Endodermal cell (in vitro differentiated cells): ENCODE measurements at regions not wholly inside any gene's neighbourhood (a gene's known extent, or its start where the extent isn't known, plus 50 kb on each side); places are given as distances from the start of the nearest gene placed in this dataset.

ENCODE experiments used
- DNase-seq: peaks from one replicate; pipeline ENCODE4 v3.0.0-alpha.2; 2017
- H3K27ac ChIP-seq: 2 replicates; pipeline ENCODE4 v1.5.1; 2013; ENCODE audit warnings: mild to moderate bottlenecking, low read depth, low read length, moderate library complexity
- H3K27me3 ChIP-seq: 2 replicates; pipeline ENCODE4 v1.6.1; 2013; ENCODE audit warnings: mild to moderate bottlenecking, low read length, moderate library complexity; ENCODE audit not compliant: insufficient read depth, control insufficient read depth, poor library complexity, severe bottlenecking
- H3K36me3 ChIP-seq: 2 replicates; pipeline ENCODE4 v1.7.0; 2013; ENCODE audit warnings: mild to moderate bottlenecking, low read length, moderate library complexity; ENCODE audit not compliant: control insufficient read depth, insufficient read depth
- H3K4me1 ChIP-seq: one replicate; pipeline ENCODE4 v1.7.0; 2013; ENCODE audit warnings: low read length; ENCODE audit not compliant: control insufficient read depth, insufficient read depth
- H3K4me3 ChIP-seq: 2 replicates; pipeline ENCODE4 v1.5.1; 2013; ENCODE audit warnings: mild to moderate bottlenecking, low read length, moderate library complexity
- H3K9ac ChIP-seq: 2 replicates; pipeline ENCODE4 v1.6.1; 2013; ENCODE audit warnings: mild to moderate bottlenecking, low read length, moderate library complexity; ENCODE audit not compliant: poor library complexity, severe bottlenecking; ENCODE audit errors: extremely low read depth
- H3K9me3 ChIP-seq: 2 replicates; pipeline ENCODE4 v1.6.1; 2013; ENCODE audit warnings: mild to moderate bottlenecking, low read length, moderate library complexity; ENCODE audit not compliant: control insufficient read depth
- H3K27ac Mint-ChIP-seq: 2 replicates; pipeline ENCODE4 v1.8.0; 2020; ENCODE audit warnings: mixed read lengths
- H3K27me3 Mint-ChIP-seq: 2 replicates; pipeline ENCODE4 v1.8.0; 2021; ENCODE audit warnings: mild to moderate bottlenecking, mixed read lengths; ENCODE audit not compliant: insufficient read depth
- H3K36me3 Mint-ChIP-seq: 2 replicates; pipeline ENCODE4 v1.8.0; 2020; ENCODE audit warnings: low read depth, mixed read lengths
- H3K4me1 Mint-ChIP-seq: 2 replicates; pipeline ENCODE4 v1.8.0; 2020; ENCODE audit warnings: mixed read lengths
- H3K4me3 Mint-ChIP-seq: 2 replicates; pipeline ENCODE4 v1.8.0; 2020; ENCODE audit warnings: mild to moderate bottlenecking, moderate library complexity, mixed read lengths
- H3K9me3 Mint-ChIP-seq: 2 replicates; pipeline ENCODE4 v1.8.0; 2020; ENCODE audit warnings: mild to moderate bottlenecking, mixed read lengths
- CTCF ChIP-seq: fragments of 200-600 bp; sonication (generic); conservative IDR thresholded peaks from 2 replicates; pipeline ENCODE4 v1.5.0; 2021; ENCODE audit warnings: antibody characterized with exemption, mild to moderate bottlenecking
- WGBS, 2 experiments: methylation state at CpG; one replicate each; pipeline versions ENCODE4 v1.1.5 to v1.1.7; 2013; ENCODE audit warnings: missing lambda C conversion rate in 2 of 2, mixed read lengths in 1 of 2; ENCODE audit not compliant: insufficient coverage in 1 of 2, insufficient read length in 1 of 2; 5-methylcytosine and 5-hydroxymethylcytosine counted together

- no peak overlapping the region for H3K27ac Mint-ChIP-seq
These were observed 236.5 kb upstream of the GRIP1 start for GRCh38 chr12:66915306-66915904.

GRCh38 chr12:66916189-66916588, 237.3 kb upstream of the GRIP1 start:
- Mint-ChIP-seq H3K36me3 (no peaks in the 10 kb centered on the region), H3K4me1 (peaks cover 7% of the 10 kb centered on the region), H3K27ac (no peak overlapping the region), H3K9me3 (no peaks in the 10 kb centered on the region), H3K4me3 (no peak overlapping the region), H3K27me3 (no peaks in the 10 kb centered on the region)
- Histone ChIP-seq H3K4me3 (no peak overlapping the region), H3K27me3 (no peaks in the 10 kb centered on the region), H3K27ac (peak overlapping the region; percentile 99), H3K9ac (no peak overlapping the region), H3K9me3 (peaks cover 6% of the 10 kb centered on the region), H3K4me1 (no peaks in the 10 kb centered on the region), H3K36me3 (no peaks in the 10 kb centered on the region)
- DNase-seq = no peak
- WGBS, 2 experiments = 73 to 88% methylated on average over 2 to 3 of the region's 3 CpGs
- TF ChIP-seq CTCF = no peak

More at GRCh38 chr12:66915306-66915904, 236.5 kb upstream of the GRIP1 start:
- no peak for DNase-seq
- TF ChIP-seq CTCF = no peak
- Mint-ChIP-seq H3K27me3 (no peaks in the 10 kb centered on the region), H3K4me1 (peaks cover 7% of the 10 kb centered on the region), H3K9me3 (no peaks in the 10 kb centered on the region), H3K4me3 (no peak overlapping the region), H3K36me3 (no peaks in the 10 kb centered on the region)
- Histone ChIP-seq H3K4me3 (no peak overlapping the region), H3K27ac (peak overlapping the region; percentile 99), H3K36me3 (no peaks in the 10 kb centered on the region), H3K27me3 (no peaks in the 10 kb centered on the region), H3K4me1 (no peaks in the 10 kb centered on the region), H3K9ac (no peak overlapping the region), H3K9me3 (peaks cover 6% of the 10 kb centered on the region)
- WGBS, 2 experiments = 53 to 76% methylated on average over 6 of the region's 6 CpGs

GRCh38 chr12:66919466-66919865, 240.6 kb upstream of the GRIP1 start:
- no peak for TF ChIP-seq CTCF
- H3K27ac Mint-ChIP-seq = no peak overlapping the region
- H3K4me1 Mint-ChIP-seq = peaks cover 7% of the 10 kb centered on the region
- Histone ChIP-seq H3K27ac (no peak overlapping the region), H3K9ac (no peak overlapping the region), H3K4me1 (no peaks in the 10 kb centered on the region), H3K9me3 (no peaks in the 10 kb centered on the region), H3K27me3 (no peaks in the 10 kb centered on the region), H3K36me3 (no peaks in the 10 kb centered on the region), H3K4me3 (no peak overlapping the region)
- 76 to 88% methylated on average over 1 to 2 of the region's 2 CpGs for WGBS, 2 experiments
- H3K9me3 Mint-ChIP-seq = no peaks in the 10 kb centered on the region
- H3K27me3 Mint-ChIP-seq = no peaks in the 10 kb centered on the region
- DNase-seq = no peak
- no peaks in the 10 kb centered on the region for H3K36me3 Mint-ChIP-seq
- no peak overlapping the region for H3K4me3 Mint-ChIP-seq
